Neural cell (in vitro differentiated cells): ENCODE measurements at regions not wholly inside any gene's neighbourhood (a gene's known extent, or its start where the extent isn't known, plus 50 kb on each side); places are given as distances from the start of the nearest gene placed in this dataset.

Experiments used
- CTCF ChIP-seq: fragments of 450-650 bp; IDR thresholded peaks from 2 replicates; pipeline ENCODE4 v1.5.1; 2014; ENCODE audit warnings: antibody characterized with exemption, mild to moderate bottlenecking, moderate library complexity; ENCODE audit not compliant: poor library complexity, severe bottlenecking
- POLR2AphosphoS5 ChIP-seq: IDR thresholded peaks from 2 replicates; pipeline ENCODE4 v1.6.1; 2012

- TF ChIP-seq CTCF (no peak), POLR2AphosphoS5 (no peak)
Measured at GRCh38 chr18:39600894-39601293, 2035.3 kb upstream of the CELF4 start.
